ENCODE measurements at regions not wholly inside any gene's neighbourhood (a gene's known extent, or its start where the extent isn't known, plus 50 kb on each side); places are given as distances from the start of the nearest gene placed in this dataset.

- DNase-seq: no peak
- no peak for TF ChIP-seq CTCF (IDR thresholded peaks at IDR 0.05)
- Mint-ChIP-seq H3K27ac (no peak overlapping the region), H3K9me3 (peaks cover 39% of the 10 kb centered on the region), H3K36me3 (ENCODE audit: low read depth) (no peaks in the 10 kb centered on the region), H3K4me3 (no peak overlapping the region), H3K27me3 (ENCODE audit: insufficient read depth) (no peaks in the 10 kb centered on the region), H3K4me1 (ENCODE audit: low read depth) (no peaks in the 10 kb centered on the region)
Measured at GRCh38 chr18:64294967-64295366, 146.1 kb upstream of the LINC00305 start.

- Mint-ChIP-seq H3K27me3 (ENCODE audit: insufficient read depth) (no peaks in the 10 kb centered on the region), H3K36me3 (ENCODE audit: low read depth) (no peaks in the 10 kb centered on the region; the same call in 1 of the 2 replicates)
Measured at GRCh38 chr18:64288432-64288831, 139.5 kb upstream of the LINC00305 start.

DNA sequence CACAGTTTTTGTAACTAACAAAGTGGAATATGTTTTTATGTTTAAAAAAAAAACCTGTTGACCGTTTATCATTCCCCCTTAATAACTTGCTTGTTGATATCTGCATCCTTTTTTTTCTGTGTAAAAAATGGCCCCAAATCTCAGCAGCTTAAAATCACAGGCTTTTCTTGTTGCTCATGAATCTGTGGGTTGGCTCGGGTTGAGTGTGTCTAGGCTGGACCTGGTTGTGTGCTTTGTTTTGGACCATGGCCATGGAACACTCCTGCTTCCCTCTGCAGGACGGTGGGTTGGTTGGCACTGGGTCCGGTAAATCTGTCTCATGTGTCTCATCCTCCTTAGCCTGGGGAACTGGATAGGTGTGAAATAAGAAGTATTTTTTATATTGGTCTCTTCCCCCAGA is 139.0 kb upstream of the LINC00305 start:
- H3K4me1 Mint-ChIP-seq (ENCODE audit: low read depth): no peaks in the 10 kb centered on the region
- peaks cover 44% of the 10 kb centered on the region for H3K9me3 Mint-ChIP-seq
- no peak for TF ChIP-seq CTCF (IDR thresholded peaks at IDR 0.05)
- no peak for DNase-seq
- no peak overlapping the region for H3K4me3 Mint-ChIP-seq
- no peaks in the 10 kb centered on the region; the same call in 1 of the 2 replicates for H3K36me3 Mint-ChIP-seq (ENCODE audit: low read depth)
- no peaks in the 10 kb centered on the region for H3K27me3 Mint-ChIP-seq (ENCODE audit: insufficient read depth)
- no peak overlapping the region for H3K27ac Mint-ChIP-seq

More at GRCh38 chr18:64288432-64288831, 139.5 kb upstream of the LINC00305 start:
- no peaks in the 10 kb centered on the region for H3K4me1 Mint-ChIP-seq (ENCODE audit: low read depth)
- H3K27ac Mint-ChIP-seq: no peak overlapping the region
- no peak for TF ChIP-seq CTCF (IDR thresholded peaks at IDR 0.05)
- no peak overlapping the region for H3K4me3 Mint-ChIP-seq
- peaks cover 39% of the 10 kb centered on the region for H3K9me3 Mint-ChIP-seq
- no peak for DNase-seq

GRCh38 chr18:64283059-64283458 is 134.2 kb upstream of the LINC00305 start:
- peaks cover 42% of the 10 kb centered on the region for H3K9me3 Mint-ChIP-seq
- no peak overlapping the region for H3K4me3 Mint-ChIP-seq
- no peaks in the 10 kb centered on the region for H3K27me3 Mint-ChIP-seq (ENCODE audit: insufficient read depth)
- no peak for TF ChIP-seq CTCF (IDR thresholded peaks at IDR 0.05)
- DNase-seq: no peak
- no peaks in the 10 kb centered on the region for H3K4me1 Mint-ChIP-seq (ENCODE audit: low read depth)
- no peak overlapping the region for H3K27ac Mint-ChIP-seq
- no peaks in the 10 kb centered on the region; the same call in 1 of the 2 replicates for H3K36me3 Mint-ChIP-seq (ENCODE audit: low read depth)

DNA sequence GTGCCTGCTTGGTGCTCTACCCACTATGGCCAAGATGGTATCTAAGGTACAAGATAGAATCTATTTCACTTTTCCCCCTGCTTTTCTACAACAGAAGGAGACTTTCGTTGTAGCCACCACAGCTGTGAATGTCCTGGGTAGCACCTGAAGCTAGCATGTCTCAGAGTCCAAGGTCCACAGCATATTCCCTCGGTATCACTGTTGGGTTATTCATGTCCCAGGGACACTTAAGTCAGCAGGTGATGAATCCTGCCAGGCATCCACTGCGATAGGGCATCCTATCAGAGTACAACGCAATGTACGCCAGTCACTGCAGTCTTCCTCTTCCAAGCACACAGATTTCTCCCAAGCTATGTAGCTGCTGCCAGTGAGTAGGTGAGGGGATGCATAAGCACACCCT is 129.1 kb upstream of the LINC00305 start:
- Mint-ChIP-seq H3K27me3 (ENCODE audit: insufficient read depth) (no peaks in the 10 kb centered on the region; the same call in none of the 2 replicates), H3K9me3 (peaks cover 60% of the 10 kb centered on the region), H3K27ac (no peak overlapping the region), H3K36me3 (ENCODE audit: low read depth) (no peaks in the 10 kb centered on the region; the same call in 1 of the 2 replicates), H3K4me3 (no peak overlapping the region), H3K4me1 (ENCODE audit: low read depth) (no peaks in the 10 kb centered on the region)
- DNase-seq: no peak
- no peak for TF ChIP-seq CTCF (IDR thresholded peaks at IDR 0.05)
